OCI-LY1 (cell line): ENCODE measurements at regions not wholly inside any gene's neighbourhood (a gene's known extent, or its start where the extent isn't known, plus 50 kb on each side); places are given as distances from the start of the nearest gene placed in this dataset.

ENCODE experiments used
- H2AFZ ChIP-seq: fragments of 200-600 bp; sonication (generic), shearing (Covaris generic); 2 replicates; pipeline ENCODE4 v1.6.0; 2014; ENCODE audit warnings: antibody characterized with exemption, mild to moderate bottlenecking, low read length
- H3F3A ChIP-seq: fragments of 200-600 bp; sonication (generic), shearing (Covaris generic); 2 replicates; pipeline ENCODE4 v1.6.0; 2014; ENCODE audit warnings: mild to moderate bottlenecking, antibody characterized with exemption, low read length, moderate library complexity; ENCODE audit not compliant: insufficient read depth
- H3K27ac ChIP-seq: fragments of 200-600 bp; sonication (generic); 2 replicates; pipeline ENCODE4 v1.5.1; 2014; ENCODE audit warnings: low read length, mixed run types, mild to moderate bottlenecking, low read depth; ENCODE audit not compliant: poor library complexity, severe bottlenecking
- H3K27me3 ChIP-seq: fragments of 200-600 bp; sonication (generic); 2 replicates; pipeline ENCODE4 v1.6.0; 2014; ENCODE audit warnings: antibody characterized with exemption, mild to moderate bottlenecking, low read length, moderate library complexity; ENCODE audit not compliant: insufficient read depth
- H3K36me3 ChIP-seq: fragments of 200-600 bp; sonication (generic); 2 replicates; pipeline ENCODE4 v1.6.1; 2014; ENCODE audit warnings: mild to moderate bottlenecking, antibody characterized with exemption, low read length, moderate library complexity, mixed read lengths; ENCODE audit not compliant: insufficient read depth
- H3K4me1 ChIP-seq: fragments of 200-600 bp; sonication (generic); 2 replicates; pipeline ENCODE4 v1.5.1; 2014; ENCODE audit warnings: mild to moderate bottlenecking, low read length, moderate library complexity; ENCODE audit not compliant: insufficient read depth, severe bottlenecking
- H3K4me2 ChIP-seq: fragments of 200-600 bp; sonication (generic), shearing (Covaris generic); 2 replicates; pipeline ENCODE4 v1.6.1; 2014; ENCODE audit warnings: low read length
- H3K4me3 ChIP-seq: fragments of 200-600 bp; sonication (generic); 2 replicates; pipeline ENCODE4 v1.5.1; 2014; ENCODE audit warnings: low read length, low read depth, mild to moderate bottlenecking, mixed read lengths; ENCODE audit not compliant: poor library complexity, severe bottlenecking
- H3K79me2 ChIP-seq: fragments of 200-600 bp; shearing (Covaris generic); 2 replicates; pipeline ENCODE4 v1.6.1; 2016; ENCODE audit warnings: mixed run types, low read length, mixed read lengths; ENCODE audit not compliant: insufficient read depth
- H3K9ac ChIP-seq: fragments of 200-600 bp; sonication (generic), shearing (Covaris generic); 2 replicates; pipeline ENCODE4 v1.6.1; 2014; ENCODE audit warnings: mild to moderate bottlenecking, low read length, mixed read lengths
- H3K9me2 ChIP-seq: fragments of 200-600 bp; sonication (generic), shearing (Covaris generic); 2 replicates; pipeline ENCODE4 v1.6.1; 2014; ENCODE audit warnings: low read depth, mild to moderate bottlenecking, low read length, mixed read lengths
- H3K9me3 ChIP-seq: fragments of 200-600 bp; shearing (Covaris generic); 2 replicates; pipeline ENCODE4 v1.6.1; 2014; ENCODE audit warnings: low read length, mixed read lengths
- H4K20me1 ChIP-seq: fragments of 200-600 bp; sonication (generic), shearing (Covaris generic); 2 replicates; pipeline ENCODE4 v1.6.0; 2016; ENCODE audit warnings: mild to moderate bottlenecking, low read length; ENCODE audit not compliant: insufficient read depth
- EZH2 ChIP-seq: fragments of 200-600 bp; sonication (generic), shearing (Covaris generic); IDR thresholded peaks from 2 replicates; pipeline ENCODE4 v1.8.0; 2017; ENCODE audit warnings: borderline replicate concordance, mixed run types, mild to moderate bottlenecking, antibody characterized with exemption, low read length, moderate library complexity, mixed read lengths
- TF ChIP-seq, protein P1 (sequence below): fragments of 200-600 bp; sonication (generic), shearing (Covaris generic); IDR thresholded peaks from 2 replicates; pipeline ENCODE4 v1.5.1; 2017; ENCODE audit warnings: mild to moderate bottlenecking, antibody characterized with exemption, low read length, moderate library complexity, mixed read lengths

DNA sequence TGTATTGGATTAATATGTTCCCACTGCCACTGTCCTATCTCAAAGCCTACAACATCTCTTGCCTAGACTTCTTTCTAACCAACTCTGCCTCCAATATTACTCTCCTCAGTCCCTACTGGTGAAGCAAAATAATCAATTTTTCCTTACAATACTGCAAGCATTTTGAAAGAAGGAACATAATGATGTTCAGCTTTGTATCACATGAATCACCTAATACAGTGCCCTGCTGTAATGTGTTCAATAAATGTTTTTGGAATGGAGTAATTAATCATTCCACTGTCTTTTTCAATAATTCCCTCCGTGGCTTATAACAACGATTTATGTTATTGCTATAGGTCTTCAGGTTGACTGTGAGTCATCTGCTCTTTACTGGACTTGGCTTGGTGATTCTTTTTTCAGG is 356.4 kb downstream of the TDRD15 start:
- Histone ChIP-seq H3K9ac (no peak overlapping the region), H2AFZ (no peak overlapping the region), H3K4me1 (no peaks in the 10 kb centered on the region), H3K9me3 (no peaks in the 10 kb centered on the region), H3K79me2 (no peaks in the 10 kb centered on the region), H3K4me3 (no peak overlapping the region), H4K20me1 (no peaks in the 10 kb centered on the region), H3K36me3 (no peaks in the 10 kb centered on the region), H3K9me2 (no peaks in the 10 kb centered on the region), H3K27ac (no peak overlapping the region), H3K4me2 (no peak overlapping the region), H3F3A (no peaks in the 10 kb centered on the region), H3K27me3 (no peaks in the 10 kb centered on the region)
- TF ChIP-seq EZH2, result no peak
- TF ChIP-seq, protein P1, sequence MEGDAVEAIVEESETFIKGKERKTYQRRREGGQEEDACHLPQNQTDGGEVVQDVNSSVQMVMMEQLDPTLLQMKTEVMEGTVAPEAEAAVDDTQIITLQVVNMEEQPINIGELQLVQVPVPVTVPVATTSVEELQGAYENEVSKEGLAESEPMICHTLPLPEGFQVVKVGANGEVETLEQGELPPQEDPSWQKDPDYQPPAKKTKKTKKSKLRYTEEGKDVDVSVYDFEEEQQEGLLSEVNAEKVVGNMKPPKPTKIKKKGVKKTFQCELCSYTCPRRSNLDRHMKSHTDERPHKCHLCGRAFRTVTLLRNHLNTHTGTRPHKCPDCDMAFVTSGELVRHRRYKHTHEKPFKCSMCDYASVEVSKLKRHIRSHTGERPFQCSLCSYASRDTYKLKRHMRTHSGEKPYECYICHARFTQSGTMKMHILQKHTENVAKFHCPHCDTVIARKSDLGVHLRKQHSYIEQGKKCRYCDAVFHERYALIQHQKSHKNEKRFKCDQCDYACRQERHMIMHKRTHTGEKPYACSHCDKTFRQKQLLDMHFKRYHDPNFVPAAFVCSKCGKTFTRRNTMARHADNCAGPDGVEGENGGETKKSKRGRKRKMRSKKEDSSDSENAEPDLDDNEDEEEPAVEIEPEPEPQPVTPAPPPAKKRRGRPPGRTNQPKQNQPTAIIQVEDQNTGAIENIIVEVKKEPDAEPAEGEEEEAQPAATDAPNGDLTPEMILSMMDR, result no peak

DNA sequence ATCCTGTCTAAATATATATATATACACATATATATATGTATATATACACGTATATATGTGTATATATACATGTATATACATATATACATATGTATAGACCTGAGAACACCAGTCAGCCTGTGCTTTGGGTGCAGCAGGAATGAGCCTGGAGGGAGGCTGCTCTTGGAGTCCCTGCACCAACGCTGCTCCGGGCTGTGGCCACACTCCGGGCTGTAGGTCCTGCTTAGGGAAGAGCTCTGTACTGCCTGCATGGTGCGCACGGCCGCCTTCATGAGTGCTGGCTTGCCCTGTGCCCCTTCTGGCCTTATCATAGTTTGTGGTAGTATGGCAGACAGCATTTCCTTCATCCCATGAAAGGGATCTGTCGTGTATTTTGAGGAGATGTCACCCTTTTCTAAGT is 360.9 kb downstream of the TDRD15 start:
- TF ChIP-seq, protein P1, result no peak
- TF ChIP-seq EZH2, result no peak
- Histone ChIP-seq H3K79me2 (no peaks in the 10 kb centered on the region), H4K20me1 (no peaks in the 10 kb centered on the region), H3K9me2 (no peaks in the 10 kb centered on the region), H3K4me2 (no peak overlapping the region), H3K27ac (no peak overlapping the region), H3F3A (no peaks in the 10 kb centered on the region), H3K9me3 (no peaks in the 10 kb centered on the region), H3K36me3 (no peaks in the 10 kb centered on the region), H3K27me3 (no peaks in the 10 kb centered on the region), H3K4me3 (no peak overlapping the region), H3K4me1 (no peaks in the 10 kb centered on the region), H3K9ac (no peak overlapping the region), H2AFZ (no peak overlapping the region)

DNA sequence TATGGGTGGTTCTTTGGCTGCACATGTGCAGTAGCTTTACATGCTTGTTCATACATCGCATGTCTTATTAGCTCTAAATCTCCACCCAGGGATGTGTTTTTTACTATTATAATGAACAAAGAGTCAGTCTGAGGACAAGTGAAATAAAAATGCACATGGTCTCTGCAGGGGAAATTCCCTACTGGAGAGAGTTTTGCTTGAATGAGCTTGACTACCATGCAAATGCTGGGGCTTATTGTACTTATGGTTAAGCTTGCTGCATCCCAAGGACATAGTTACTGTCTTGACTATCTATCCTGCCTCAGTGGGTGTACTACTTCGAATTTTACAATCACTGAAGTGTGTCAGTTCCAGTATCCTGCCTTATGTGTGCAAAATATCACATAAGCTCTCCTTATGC is 362.7 kb downstream of the TDRD15 start:
- Histone ChIP-seq H3K9me3 (no peaks in the 10 kb centered on the region), H3K36me3 (no peaks in the 10 kb centered on the region), H4K20me1 (no peaks in the 10 kb centered on the region), H3F3A (no peaks in the 10 kb centered on the region), H3K9me2 (no peaks in the 10 kb centered on the region), H3K9ac (no peak overlapping the region), H3K4me3 (no peak overlapping the region), H2AFZ (no peak overlapping the region), H3K4me2 (no peak overlapping the region), H3K79me2 (no peaks in the 10 kb centered on the region), H3K27me3 (no peaks in the 10 kb centered on the region), H3K27ac (no peak overlapping the region), H3K4me1 (no peaks in the 10 kb centered on the region)
- no peak for TF ChIP-seq EZH2
- TF ChIP-seq, protein P1, result no peak
